Neural progenitor cell (in vitro differentiated cells): ENCODE measurements at regions not wholly inside any gene's neighbourhood (a gene's known extent, or its start where the extent isn't known, plus 50 kb on each side); places are given as distances from the start of the nearest gene placed in this dataset.

Experiments used
- EZH2 ChIP-seq: fragments of 200-600 bp; sonication (generic); IDR thresholded peaks from 2 replicates; pipeline ENCODE4 v1.6.1; 2017; ENCODE audit warnings: antibody characterized with exemption, mild to moderate bottlenecking, moderate library complexity
- TF ChIP-seq, protein P1 (sequence below): fragments of 200-600 bp; sonication (generic); IDR thresholded peaks from 2 replicates; pipeline ENCODE4 v1.5.1; 2017; ENCODE audit warnings: antibody characterized with exemption, mild to moderate bottlenecking

DNA sequence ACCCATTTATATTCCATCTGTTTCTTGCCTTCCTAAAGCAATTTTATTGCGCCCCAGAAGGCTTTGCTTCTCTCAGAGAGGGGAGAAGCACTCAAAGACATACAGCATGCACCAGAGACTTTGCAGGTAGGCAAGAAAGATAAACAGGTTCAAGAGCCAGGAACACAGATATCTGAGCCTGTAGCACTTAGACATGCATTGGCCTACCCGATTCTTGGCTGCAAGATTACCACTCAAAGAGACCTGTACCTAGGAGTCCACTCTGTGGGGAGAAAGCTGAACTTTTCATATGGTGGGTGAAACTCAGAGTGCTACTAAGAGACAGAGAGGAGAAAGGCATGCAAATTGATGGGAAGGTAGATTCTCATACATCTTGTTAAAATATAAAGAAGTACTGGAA, 609.4 kb upstream of the PKN2 start:
- TF ChIP-seq, protein P1, sequence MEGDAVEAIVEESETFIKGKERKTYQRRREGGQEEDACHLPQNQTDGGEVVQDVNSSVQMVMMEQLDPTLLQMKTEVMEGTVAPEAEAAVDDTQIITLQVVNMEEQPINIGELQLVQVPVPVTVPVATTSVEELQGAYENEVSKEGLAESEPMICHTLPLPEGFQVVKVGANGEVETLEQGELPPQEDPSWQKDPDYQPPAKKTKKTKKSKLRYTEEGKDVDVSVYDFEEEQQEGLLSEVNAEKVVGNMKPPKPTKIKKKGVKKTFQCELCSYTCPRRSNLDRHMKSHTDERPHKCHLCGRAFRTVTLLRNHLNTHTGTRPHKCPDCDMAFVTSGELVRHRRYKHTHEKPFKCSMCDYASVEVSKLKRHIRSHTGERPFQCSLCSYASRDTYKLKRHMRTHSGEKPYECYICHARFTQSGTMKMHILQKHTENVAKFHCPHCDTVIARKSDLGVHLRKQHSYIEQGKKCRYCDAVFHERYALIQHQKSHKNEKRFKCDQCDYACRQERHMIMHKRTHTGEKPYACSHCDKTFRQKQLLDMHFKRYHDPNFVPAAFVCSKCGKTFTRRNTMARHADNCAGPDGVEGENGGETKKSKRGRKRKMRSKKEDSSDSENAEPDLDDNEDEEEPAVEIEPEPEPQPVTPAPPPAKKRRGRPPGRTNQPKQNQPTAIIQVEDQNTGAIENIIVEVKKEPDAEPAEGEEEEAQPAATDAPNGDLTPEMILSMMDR, result no peak
- TF ChIP-seq EZH2, result no peak
